ENCODE measurements at regions not wholly inside any gene's neighbourhood (a gene's known extent, or its start where the extent isn't known, plus 50 kb on each side); places are given as distances from the start of the nearest gene placed in this dataset.

DNA sequence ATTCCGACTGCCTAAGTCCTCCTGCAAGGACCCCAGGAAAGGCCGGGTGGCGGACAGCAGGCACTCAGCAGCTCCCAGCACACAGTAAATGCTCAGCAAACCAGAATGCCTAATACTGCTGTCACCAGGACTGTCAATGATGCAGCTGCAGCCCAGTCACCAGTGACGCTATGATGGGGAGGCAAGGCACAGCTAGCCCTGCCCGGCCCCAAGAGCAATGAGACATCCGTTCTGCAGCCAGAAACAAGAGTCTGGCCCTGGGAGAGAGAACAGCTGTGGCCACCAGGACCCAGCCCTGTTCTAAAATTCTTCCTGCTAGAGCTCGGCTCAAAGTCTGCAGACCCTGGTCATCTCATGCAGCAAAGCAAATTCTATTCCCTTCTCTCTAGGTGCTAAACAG is 69.8 kb downstream of the NCOR2 start:
- Histone ChIP-seq H3K9me3 (no peaks in the 10 kb centered on the region), H3K27me3 (replicated peaks; ENCODE audit: control insufficient read depth, insufficient read depth, low read length) (no peaks in the 10 kb centered on the region), H3K4me1 (peaks cover 43% of the 10 kb centered on the region), H3K4me3 (ENCODE audit: low read depth, low read length) (no peak overlapping the region), H3K36me3 (ENCODE audit: control insufficient read depth, insufficient read depth, low read length) (no peaks in the 10 kb centered on the region)
- Mint-ChIP-seq H3K27me3 (ENCODE audit: insufficient read depth, unreplicated experiment) (no peaks in the 10 kb centered on the region), H3K4me3 (ENCODE audit: unreplicated experiment) (no peak overlapping the region), H3K36me3 (ENCODE audit: insufficient read depth, unreplicated experiment) (peaks cover 30% of the 10 kb centered on the region), H3K27ac (ENCODE audit: unreplicated experiment) (peak overlapping the region; percentile 74), H3K4me1 (ENCODE audit: low read depth, unreplicated experiment) (peaks cover 49% of the 10 kb centered on the region), H3K9me3 (ENCODE audit: unreplicated experiment) (no peaks in the 10 kb centered on the region)
- POLR2A ChIA-PET, result no interaction called here
- CTCF ChIA-PET, result no interaction called here
- TF ChIP-seq CTCF (IDR thresholded peaks at IDR 0.05; ENCODE audit: insufficient read depth in 1 of 2, low read depth in 1 of 2, low read length in 1 of 2, severe bottlenecking in 1 of 2, unreplicated experiment in 1 of 2), result no peak
- intact Hi-C loops (cut with micrococcal nuclease; ENCODE audit: unreplicated experiment), result no loop called here
- DNase-seq, result no peak
- BruUV-seq (replicated peaks), result no TSS peak

DNA sequence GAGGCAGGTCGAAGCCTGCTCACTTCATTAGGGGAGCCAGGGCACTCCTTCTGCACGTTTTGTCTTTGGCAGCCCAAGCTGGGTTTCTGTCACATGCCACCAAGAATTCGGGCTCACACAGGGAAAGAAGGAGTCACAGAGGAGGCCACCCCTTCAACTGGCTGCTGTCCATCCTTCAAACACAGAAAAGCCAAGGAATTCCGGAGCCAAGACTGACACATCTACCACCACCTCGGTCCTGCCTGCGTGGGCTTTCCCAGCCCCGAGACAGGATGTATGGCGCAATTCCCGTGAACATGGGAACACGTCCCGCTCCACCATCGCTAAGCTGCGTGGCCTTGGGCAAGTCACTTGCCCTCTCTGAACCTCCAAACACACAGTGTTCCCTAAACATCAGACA is 70.4 kb downstream of the NCOR2 start:
- no peak overlapping the region for H3K4me3 ChIP-seq (ENCODE audit: low read depth, low read length)
- H3K27me3 Mint-ChIP-seq (ENCODE audit: insufficient read depth, unreplicated experiment), result no peaks in the 10 kb centered on the region
- no peak for DNase-seq
- no peak overlapping the region for H3K4me3 Mint-ChIP-seq (ENCODE audit: unreplicated experiment)
- intact Hi-C loops (cut with micrococcal nuclease; ENCODE audit: unreplicated experiment), result no loop called here
- H3K36me3 ChIP-seq (ENCODE audit: control insufficient read depth, insufficient read depth, low read length), result no peaks in the 10 kb centered on the region
- H3K27ac Mint-ChIP-seq (ENCODE audit: unreplicated experiment), result peak overlapping the region; percentile 74
- H3K36me3 Mint-ChIP-seq (ENCODE audit: insufficient read depth, unreplicated experiment), result peaks cover 29% of the 10 kb centered on the region
- H3K4me1 ChIP-seq, result peaks cover 40% of the 10 kb centered on the region
- POLR2A ChIA-PET, result no interaction called here
- no peaks in the 10 kb centered on the region for H3K9me3 ChIP-seq
- BruUV-seq (replicated peaks), result no TSS peak
- H3K4me1 Mint-ChIP-seq (ENCODE audit: low read depth, unreplicated experiment), result peaks cover 44% of the 10 kb centered on the region
- H3K9me3 Mint-ChIP-seq (ENCODE audit: unreplicated experiment), result no peaks in the 10 kb centered on the region
- CTCF ChIA-PET, result no interaction called here
- no peak for TF ChIP-seq CTCF (IDR thresholded peaks at IDR 0.05; ENCODE audit: insufficient read depth in 1 of 2, low read depth in 1 of 2, low read length in 1 of 2, severe bottlenecking in 1 of 2, unreplicated experiment in 1 of 2)
- H3K27me3 ChIP-seq (replicated peaks; ENCODE audit: control insufficient read depth, insufficient read depth, low read length), result no peaks in the 10 kb centered on the region

DNA sequence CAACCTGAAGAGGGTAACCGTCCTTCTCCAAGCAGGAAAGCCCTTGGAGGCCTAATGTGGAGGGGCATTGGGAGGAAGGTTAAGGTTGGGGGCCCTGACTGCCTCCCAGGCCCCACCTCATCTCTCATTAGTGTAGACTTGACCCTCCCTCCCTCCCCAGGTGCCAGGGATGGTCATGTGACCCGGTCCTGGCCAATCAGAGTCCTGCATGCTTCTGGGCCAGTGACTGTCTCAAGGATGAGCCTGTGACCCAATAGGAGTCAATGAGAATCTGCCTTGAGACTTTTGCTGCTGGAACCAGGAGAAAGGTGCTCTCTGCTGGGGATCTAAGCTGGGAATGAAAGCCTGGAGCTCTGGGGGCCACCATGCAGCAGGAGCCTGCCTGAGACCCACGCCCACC is 70.8 kb downstream of the NCOR2 start:
- H3K4me1 ChIP-seq, result peaks cover 36% of the 10 kb centered on the region
- H3K4me3 Mint-ChIP-seq (ENCODE audit: unreplicated experiment), result no peak overlapping the region
- DNase-seq, result peak; percentile 41 to 59
- peaks cover 24% of the 10 kb centered on the region for H3K36me3 Mint-ChIP-seq (ENCODE audit: insufficient read depth, unreplicated experiment)
- no peaks in the 10 kb centered on the region for H3K9me3 ChIP-seq
- peaks cover 39% of the 10 kb centered on the region for H3K4me1 Mint-ChIP-seq (ENCODE audit: low read depth, unreplicated experiment)
- ChIA-PET CTCF (interaction anchor here (0.6 kb wide), 1 partner anchor 214 kb away, joined by 3 read pairs; no protein-coding TSS in a partner anchor), POLR2A (no interaction called here)
- no peak overlapping the region for H3K4me3 ChIP-seq (ENCODE audit: low read depth, low read length)
- H3K27me3 ChIP-seq (replicated peaks; ENCODE audit: control insufficient read depth, insufficient read depth, low read length), result no peaks in the 10 kb centered on the region
- peak overlapping the region; percentile 74 for H3K27ac Mint-ChIP-seq (ENCODE audit: unreplicated experiment)
- no peaks in the 10 kb centered on the region for H3K9me3 Mint-ChIP-seq (ENCODE audit: unreplicated experiment)
- H3K27me3 Mint-ChIP-seq (ENCODE audit: insufficient read depth, unreplicated experiment), result no peaks in the 10 kb centered on the region
- no peak for TF ChIP-seq CTCF (IDR thresholded peaks at IDR 0.05; ENCODE audit: insufficient read depth in 1 of 2, low read depth in 1 of 2, low read length in 1 of 2, severe bottlenecking in 1 of 2, unreplicated experiment in 1 of 2)
- no peaks in the 10 kb centered on the region for H3K36me3 ChIP-seq (ENCODE audit: control insufficient read depth, insufficient read depth, low read length)
- BruUV-seq (replicated peaks), result no TSS peak
- intact Hi-C loops (cut with micrococcal nuclease; ENCODE audit: unreplicated experiment), result no loop called here

Data from Caco-2 (cell line).